ENCODE measurements at regions not wholly inside any gene's neighbourhood (a gene's known extent, or its start where the extent isn't known, plus 50 kb on each side); places are given as distances from the start of the nearest gene placed in this dataset.
"Not testable (repeated sequence)": the region's sequence is repeated elsewhere in the genome, so short reads cannot be mapped to it uniquely, and the experiment has no call there.

GRCh38 chr4:103499094-103499493 lies 220.7 kb downstream of the TACR3 start:
- Histone ChIP-seq H3K27me3 (ENCODE audit: insufficient read depth, low read length) (no peaks in the 10 kb centered on the region), H3K9me3 (ENCODE audit: low read length) (no peaks in the 10 kb centered on the region), H3K36me3 (ENCODE audit: insufficient read depth, low read length) (no peaks in the 10 kb centered on the region), H3K4me1 (ENCODE audit: insufficient read depth, low read length) (no peaks in the 10 kb centered on the region), H3K4me3 (ENCODE audit: low read length) (no peak overlapping the region), H2AFZ (ENCODE audit: low read depth, low read length) (no peak overlapping the region)

- Histone ChIP-seq H3K9me3 (ENCODE audit: low read length) (no peaks in the 10 kb centered on the region), H3K4me1 (ENCODE audit: insufficient read depth, low read length) (no peaks in the 10 kb centered on the region), H3K27me3 (ENCODE audit: insufficient read depth, low read length) (no peaks in the 10 kb centered on the region), H2AFZ (ENCODE audit: low read depth, low read length) (no peak overlapping the region), H3K4me3 (ENCODE audit: low read length) (no peak overlapping the region), H3K36me3 (ENCODE audit: insufficient read depth, low read length) (no peaks in the 10 kb centered on the region)
Measured at GRCh38 chr4:103498161-103499070, 221.4 kb downstream of the TACR3 start.

GRCh38 chr4:103497692-103498091 lies 222.1 kb downstream of the TACR3 start:
- Histone ChIP-seq H3K4me1 (ENCODE audit: insufficient read depth, low read length) (no peaks in the 10 kb centered on the region), H3K27me3 (ENCODE audit: insufficient read depth, low read length) (no peaks in the 10 kb centered on the region), H3K9me3 (ENCODE audit: low read length) (no peaks in the 10 kb centered on the region), H3K4me3 (ENCODE audit: low read length) (no peak overlapping the region), H3K36me3 (ENCODE audit: insufficient read depth, low read length) (no peaks in the 10 kb centered on the region), H2AFZ (ENCODE audit: low read depth, low read length) (no peak overlapping the region)

DNA sequence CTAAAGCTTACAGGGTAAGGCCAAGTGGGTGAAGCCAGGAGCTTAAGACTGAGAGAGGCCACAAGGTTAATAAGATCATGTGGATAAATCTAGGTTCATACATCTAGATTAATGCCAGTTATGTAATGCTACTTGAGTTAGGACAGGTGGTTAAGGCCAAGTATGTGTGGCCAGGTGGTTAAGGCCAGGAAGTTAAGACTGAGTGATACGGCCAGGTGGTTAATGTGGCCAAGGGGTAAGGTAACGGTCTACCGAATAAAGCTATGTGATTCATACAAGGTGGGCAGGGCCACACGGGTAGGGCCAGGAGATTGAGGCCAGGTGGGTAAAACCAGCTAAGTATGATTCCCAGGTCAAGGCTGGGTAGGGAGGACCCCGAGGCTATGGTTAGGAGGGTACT lies 223.0 kb downstream of the TACR3 start:
- Histone ChIP-seq H2AFZ (ENCODE audit: low read depth, low read length) (no peak overlapping the region), H3K36me3 (ENCODE audit: insufficient read depth, low read length) (no peaks in the 10 kb centered on the region), H3K27me3 (ENCODE audit: insufficient read depth, low read length) (no peaks in the 10 kb centered on the region), H3K4me3 (ENCODE audit: low read length) (no peak overlapping the region), H3K4me1 (ENCODE audit: insufficient read depth, low read length) (no peaks in the 10 kb centered on the region), H3K9me3 (ENCODE audit: low read length) (no peaks in the 10 kb centered on the region)

GRCh38 chr4:103493450-103494159 lies 226.2 kb downstream of the TACR3 start:
- Histone ChIP-seq H3K36me3 (ENCODE audit: insufficient read depth, low read length) (no peaks in the 10 kb centered on the region), H3K4me3 (ENCODE audit: low read length) (no peak overlapping the region), H3K27me3 (ENCODE audit: insufficient read depth, low read length) (no peaks in the 10 kb centered on the region), H3K4me1 (ENCODE audit: insufficient read depth, low read length) (no peaks in the 10 kb centered on the region), H2AFZ (ENCODE audit: low read depth, low read length) (no peak overlapping the region), H3K9me3 (ENCODE audit: low read length) (no peaks in the 10 kb centered on the region)

DNA sequence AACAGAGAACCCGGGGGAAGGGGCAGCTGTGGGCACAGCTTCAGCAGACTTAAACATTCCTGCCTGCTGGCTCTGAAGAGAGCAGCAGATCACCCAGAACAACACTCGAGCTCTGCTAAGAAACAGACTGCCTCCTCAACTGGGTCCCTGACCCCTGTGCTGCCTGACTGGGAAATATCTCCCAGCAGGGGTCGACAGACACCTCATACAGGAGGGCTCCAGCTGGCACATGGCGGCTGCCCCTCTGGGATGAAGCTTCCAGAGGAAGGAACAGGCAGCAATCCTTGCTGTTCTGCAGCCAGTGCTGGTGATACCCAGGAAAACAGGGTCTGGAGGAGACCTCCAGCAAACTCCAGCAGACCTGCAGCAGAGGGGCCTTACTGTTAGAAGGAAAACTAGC lies 234.5 kb downstream of the TACR3 start:
- not testable (repeated sequence) for H3K36me3 ChIP-seq (ENCODE audit: insufficient read depth, low read length); H3K27me3 ChIP-seq (ENCODE audit: insufficient read depth, low read length); H3K4me3 ChIP-seq (ENCODE audit: low read length); H2AFZ ChIP-seq (ENCODE audit: low read depth, low read length); H3K9me3 ChIP-seq (ENCODE audit: low read length); H3K4me1 ChIP-seq (ENCODE audit: insufficient read depth, low read length)

GRCh38 chr4:103484521-103484920 lies 235.3 kb downstream of the TACR3 start:
- Histone ChIP-seq H3K4me1 (ENCODE audit: insufficient read depth, low read length) (no peaks in the 10 kb centered on the region), H3K9me3 (ENCODE audit: low read length) (peaks cover 3% of the 10 kb centered on the region), H3K36me3 (ENCODE audit: insufficient read depth, low read length) (no peaks in the 10 kb centered on the region), H2AFZ (ENCODE audit: low read depth, low read length) (no peak overlapping the region), H3K27me3 (ENCODE audit: insufficient read depth, low read length) (no peaks in the 10 kb centered on the region), H3K4me3 (ENCODE audit: low read length) (no peak overlapping the region)

DNA sequence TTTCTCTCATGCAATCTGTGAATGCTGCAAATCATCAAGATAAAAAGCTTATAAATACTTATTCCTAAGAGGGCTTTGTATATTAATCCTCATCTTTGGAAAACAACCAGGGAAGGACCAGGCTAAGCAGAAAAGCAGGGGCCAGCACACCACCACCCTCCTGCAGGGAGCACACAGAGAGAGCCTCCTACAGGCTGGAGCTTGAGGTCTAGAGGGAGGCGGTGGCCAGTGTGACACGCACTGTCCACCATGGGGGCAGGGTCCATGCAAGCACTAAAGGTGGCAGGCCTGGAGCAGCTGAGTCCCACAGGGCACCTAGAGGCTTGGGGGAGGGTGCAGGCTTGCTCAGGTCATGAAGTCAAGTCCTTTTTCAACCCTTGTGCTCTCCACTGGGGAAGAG lies 236.9 kb downstream of the TACR3 start:
- Histone ChIP-seq H3K4me3 (ENCODE audit: low read length) (no peak overlapping the region), H3K4me1 (ENCODE audit: insufficient read depth, low read length) (no peaks in the 10 kb centered on the region), H2AFZ (ENCODE audit: low read depth, low read length) (no peak overlapping the region), H3K27me3 (ENCODE audit: insufficient read depth, low read length) (no peaks in the 10 kb centered on the region), H3K36me3 (ENCODE audit: insufficient read depth, low read length) (no peaks in the 10 kb centered on the region), H3K9me3 (ENCODE audit: low read length) (peaks cover 3% of the 10 kb centered on the region)

DNA sequence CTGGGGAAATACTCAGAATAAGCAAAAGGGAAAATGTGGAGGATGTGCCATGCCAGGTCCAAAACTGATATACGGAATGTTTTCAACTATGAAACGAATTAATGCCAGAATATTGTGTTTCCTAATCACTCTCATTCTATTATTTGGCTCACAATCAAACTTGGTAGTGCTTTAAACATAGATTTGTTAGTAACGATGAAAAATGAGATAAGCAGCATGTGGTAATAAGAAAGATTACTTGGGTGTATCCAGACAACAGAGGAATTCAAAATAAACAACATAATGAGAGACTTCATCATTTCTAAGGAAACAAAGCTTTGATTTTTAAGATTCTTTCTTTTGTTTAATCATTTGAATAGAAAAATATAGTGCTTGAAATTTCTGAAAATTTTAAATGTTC lies 237.3 kb downstream of the TACR3 start:
- Histone ChIP-seq H2AFZ (ENCODE audit: low read depth, low read length) (no peak overlapping the region), H3K4me1 (ENCODE audit: insufficient read depth, low read length) (no peaks in the 10 kb centered on the region), H3K9me3 (ENCODE audit: low read length) (peaks cover 3% of the 10 kb centered on the region)

GRCh38 chr4:103478734-103479133 lies 241.1 kb downstream of the TACR3 start:
- Histone ChIP-seq H3K9me3 (ENCODE audit: low read length) (no peaks in the 10 kb centered on the region), H3K4me3 (ENCODE audit: low read length) (no peak overlapping the region)

More for the DNA sequence above, 237.3 kb downstream of the TACR3 start:
- Histone ChIP-seq H3K4me3 (ENCODE audit: low read length) (no peak overlapping the region), H3K36me3 (ENCODE audit: insufficient read depth, low read length) (no peaks in the 10 kb centered on the region), H3K27me3 (ENCODE audit: insufficient read depth, low read length) (no peaks in the 10 kb centered on the region)

GRCh38 chr4:103478210-103478609 lies 241.6 kb downstream of the TACR3 start:
- Histone ChIP-seq H3K9me3 (ENCODE audit: low read length) (no peaks in the 10 kb centered on the region), H3K4me1 (ENCODE audit: insufficient read depth, low read length) (no peaks in the 10 kb centered on the region), H3K27me3 (ENCODE audit: insufficient read depth, low read length) (no peaks in the 10 kb centered on the region), H2AFZ (ENCODE audit: low read depth, low read length) (no peak overlapping the region), H3K4me3 (ENCODE audit: low read length) (no peak overlapping the region), H3K36me3 (ENCODE audit: insufficient read depth, low read length) (no peaks in the 10 kb centered on the region)

More at GRCh38 chr4:103478734-103479133, 241.1 kb downstream of the TACR3 start:
- Histone ChIP-seq H3K27me3 (ENCODE audit: insufficient read depth, low read length) (no peaks in the 10 kb centered on the region), H3K36me3 (ENCODE audit: insufficient read depth, low read length) (no peaks in the 10 kb centered on the region), H2AFZ (ENCODE audit: low read depth, low read length) (no peak overlapping the region), H3K4me1 (ENCODE audit: insufficient read depth, low read length) (no peaks in the 10 kb centered on the region)

DNA sequence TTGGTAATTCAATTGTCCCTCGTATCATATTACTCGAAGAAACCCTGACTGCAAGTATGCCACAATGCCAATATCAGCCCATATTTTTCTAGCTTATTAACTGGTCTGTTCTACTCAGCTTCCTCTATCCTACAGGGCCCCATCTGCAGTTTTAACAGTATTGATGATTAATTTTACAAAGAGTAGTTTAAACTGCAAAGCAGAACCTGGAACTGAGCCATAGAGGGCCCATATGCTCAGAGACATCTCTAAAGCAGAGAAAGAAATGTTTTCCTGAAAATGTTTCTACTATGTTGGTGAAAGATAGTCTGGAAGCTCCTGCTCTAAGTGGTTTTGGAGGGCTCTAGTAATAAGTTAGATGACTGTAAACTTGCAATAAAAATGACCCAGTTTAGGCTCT lies 259.4 kb upstream of the CENPE start:
- H2AFZ ChIP-seq (ENCODE audit: low read depth, low read length): no peak overlapping the region
- H3K27me3 ChIP-seq (ENCODE audit: insufficient read depth, low read length): no peaks in the 10 kb centered on the region
- H3K9me3 ChIP-seq (ENCODE audit: low read length): no peaks in the 10 kb centered on the region
- no peak overlapping the region for H3K4me3 ChIP-seq (ENCODE audit: low read length)
- H3K4me1 ChIP-seq (ENCODE audit: insufficient read depth, low read length): no peaks in the 10 kb centered on the region
- no peaks in the 10 kb centered on the region for H3K36me3 ChIP-seq (ENCODE audit: insufficient read depth, low read length)

GRCh38 chr4:103451341-103451740 lies 253.2 kb upstream of the CENPE start:
- Histone ChIP-seq H3K27me3 (ENCODE audit: insufficient read depth, low read length) (no peaks in the 10 kb centered on the region), H3K4me1 (ENCODE audit: insufficient read depth, low read length) (no peaks in the 10 kb centered on the region), H3K36me3 (ENCODE audit: insufficient read depth, low read length) (no peaks in the 10 kb centered on the region), H3K4me3 (ENCODE audit: low read length) (no peak overlapping the region), H2AFZ (ENCODE audit: low read depth, low read length) (no peak overlapping the region), H3K9me3 (ENCODE audit: low read length) (no peaks in the 10 kb centered on the region)

All from neuron (in vitro differentiated cells).